ENCODE measurements at regions not wholly inside any gene's neighbourhood (a gene's known extent, or its start where the extent isn't known, plus 50 kb on each side); places are given as distances from the start of the nearest gene placed in this dataset.
A peak's percentile ranks its signal among the peaks of the same experiment; 100 is the strongest.

DNA sequence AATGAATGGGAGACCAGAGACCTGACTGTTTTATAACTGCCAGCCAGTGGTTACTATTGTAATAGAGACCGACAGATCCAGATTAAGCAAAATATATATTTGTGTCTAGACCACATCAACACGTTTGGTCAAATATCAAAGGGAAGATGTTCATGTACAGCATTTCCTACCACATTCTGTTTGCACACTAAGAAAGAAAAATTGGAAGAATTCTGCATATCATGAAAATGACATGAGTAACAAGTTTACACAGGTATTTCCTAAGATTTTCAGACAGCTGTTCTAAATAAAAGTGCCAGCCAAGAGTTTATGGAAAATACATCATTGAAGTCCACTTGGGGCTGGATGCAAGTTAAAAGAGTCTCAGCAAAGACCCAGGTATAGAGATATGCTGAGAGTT is 145.5 kb upstream of the ANO3 start:
- DNase-seq (ENCODE audit: low read depth), result no peak
- no peak overlapping the region for H3K4me3 ChIP-seq (ENCODE audit: low read depth, low read length)
- TF ChIP-seq, protein P1, sequence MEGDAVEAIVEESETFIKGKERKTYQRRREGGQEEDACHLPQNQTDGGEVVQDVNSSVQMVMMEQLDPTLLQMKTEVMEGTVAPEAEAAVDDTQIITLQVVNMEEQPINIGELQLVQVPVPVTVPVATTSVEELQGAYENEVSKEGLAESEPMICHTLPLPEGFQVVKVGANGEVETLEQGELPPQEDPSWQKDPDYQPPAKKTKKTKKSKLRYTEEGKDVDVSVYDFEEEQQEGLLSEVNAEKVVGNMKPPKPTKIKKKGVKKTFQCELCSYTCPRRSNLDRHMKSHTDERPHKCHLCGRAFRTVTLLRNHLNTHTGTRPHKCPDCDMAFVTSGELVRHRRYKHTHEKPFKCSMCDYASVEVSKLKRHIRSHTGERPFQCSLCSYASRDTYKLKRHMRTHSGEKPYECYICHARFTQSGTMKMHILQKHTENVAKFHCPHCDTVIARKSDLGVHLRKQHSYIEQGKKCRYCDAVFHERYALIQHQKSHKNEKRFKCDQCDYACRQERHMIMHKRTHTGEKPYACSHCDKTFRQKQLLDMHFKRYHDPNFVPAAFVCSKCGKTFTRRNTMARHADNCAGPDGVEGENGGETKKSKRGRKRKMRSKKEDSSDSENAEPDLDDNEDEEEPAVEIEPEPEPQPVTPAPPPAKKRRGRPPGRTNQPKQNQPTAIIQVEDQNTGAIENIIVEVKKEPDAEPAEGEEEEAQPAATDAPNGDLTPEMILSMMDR (conservative IDR thresholded peaks at IDR 0.05; ENCODE audit: low read depth, low read length), result no peak

DNA sequence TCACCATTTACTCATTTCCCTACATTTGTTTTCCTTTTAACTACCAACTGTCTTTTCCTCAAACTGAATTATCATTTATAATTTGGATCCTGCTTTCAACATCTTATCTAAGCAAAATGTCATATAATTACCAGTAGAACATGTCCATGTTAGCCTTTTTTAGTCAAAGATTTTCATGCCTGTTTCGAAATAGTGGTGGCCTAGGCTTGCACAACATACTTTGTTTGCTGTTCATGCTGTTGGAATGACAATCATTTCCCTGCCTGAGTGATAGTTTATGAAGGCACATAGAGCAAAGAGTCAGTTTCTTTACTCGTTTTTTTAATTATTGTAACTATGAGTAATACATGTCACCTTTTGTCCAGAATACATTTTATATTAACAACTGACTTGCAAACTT is 144.3 kb upstream of the ANO3 start:
- H3K4me3 ChIP-seq (ENCODE audit: low read depth, low read length), result no peak overlapping the region
- DNase-seq (ENCODE audit: low read depth), result peak; percentile 80
- TF ChIP-seq, protein P1 (conservative IDR thresholded peaks at IDR 0.05; ENCODE audit: low read depth, low read length), result no peak

DNA sequence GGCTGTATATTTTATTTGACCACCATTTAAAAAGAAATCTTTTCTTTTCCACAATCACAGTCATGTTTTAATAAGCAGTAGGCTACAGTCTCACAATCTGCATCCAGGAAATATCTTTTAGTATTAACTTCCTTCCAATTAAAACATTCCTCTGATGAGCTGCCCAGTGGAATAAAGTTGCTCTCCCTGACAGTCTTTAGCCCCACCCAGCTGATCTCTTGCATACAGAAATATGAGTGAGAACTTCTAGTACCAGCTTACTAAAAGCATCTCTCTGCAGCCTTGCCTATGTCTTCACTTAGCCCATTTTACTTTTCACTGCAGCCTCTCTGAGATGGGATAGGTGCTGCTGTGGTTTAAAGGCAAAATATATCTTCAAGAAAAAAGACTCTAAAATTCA is 143.4 kb upstream of the ANO3 start:
- TF ChIP-seq, protein P1 (conservative IDR thresholded peaks at IDR 0.05; ENCODE audit: low read depth, low read length), result no peak
- DNase-seq (ENCODE audit: low read depth), result no peak
- H3K4me3 ChIP-seq (ENCODE audit: low read depth, low read length), result no peak overlapping the region

GRCh38 chr11:26191193-26191592 is 140.7 kb upstream of the ANO3 start:
- no peak for DNase-seq (ENCODE audit: low read depth)
- no peak overlapping the region for H3K4me3 ChIP-seq (ENCODE audit: low read depth, low read length)
- TF ChIP-seq, protein P1 (conservative IDR thresholded peaks at IDR 0.05; ENCODE audit: low read depth, low read length), result no peak

GRCh38 chr11:26193694-26194365 is 138.1 kb upstream of the ANO3 start:
- H3K4me3 ChIP-seq (ENCODE audit: low read depth, low read length), result no peak overlapping the region
- DNase-seq (ENCODE audit: low read depth), result no peak
- TF ChIP-seq, protein P1 (conservative IDR thresholded peaks at IDR 0.05; ENCODE audit: low read depth, low read length), result no peak

DNA sequence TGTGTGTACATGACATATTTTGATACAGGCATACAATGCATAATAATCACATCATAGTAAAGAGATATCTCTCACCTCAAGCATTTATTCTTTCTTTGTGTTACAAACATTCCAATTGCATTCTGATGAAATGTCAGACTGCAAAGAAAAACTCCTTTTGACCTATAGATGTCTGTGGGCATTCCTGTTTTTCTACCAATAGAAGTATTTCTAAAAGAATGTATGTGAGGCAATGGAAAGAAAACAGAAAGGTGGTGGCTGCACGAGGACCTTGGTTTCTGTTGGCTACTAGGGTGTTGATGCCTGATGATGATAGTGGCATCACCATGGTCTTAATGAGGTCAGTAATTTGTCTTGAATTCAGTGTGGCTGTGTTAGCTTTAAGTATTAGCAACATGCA is 137.0 kb upstream of the ANO3 start:
- TF ChIP-seq, protein P1 (conservative IDR thresholded peaks at IDR 0.05; ENCODE audit: low read depth, low read length), result no peak
- no peak overlapping the region for H3K4me3 ChIP-seq (ENCODE audit: low read depth, low read length)
- DNase-seq (ENCODE audit: low read depth), result no peak

DNA sequence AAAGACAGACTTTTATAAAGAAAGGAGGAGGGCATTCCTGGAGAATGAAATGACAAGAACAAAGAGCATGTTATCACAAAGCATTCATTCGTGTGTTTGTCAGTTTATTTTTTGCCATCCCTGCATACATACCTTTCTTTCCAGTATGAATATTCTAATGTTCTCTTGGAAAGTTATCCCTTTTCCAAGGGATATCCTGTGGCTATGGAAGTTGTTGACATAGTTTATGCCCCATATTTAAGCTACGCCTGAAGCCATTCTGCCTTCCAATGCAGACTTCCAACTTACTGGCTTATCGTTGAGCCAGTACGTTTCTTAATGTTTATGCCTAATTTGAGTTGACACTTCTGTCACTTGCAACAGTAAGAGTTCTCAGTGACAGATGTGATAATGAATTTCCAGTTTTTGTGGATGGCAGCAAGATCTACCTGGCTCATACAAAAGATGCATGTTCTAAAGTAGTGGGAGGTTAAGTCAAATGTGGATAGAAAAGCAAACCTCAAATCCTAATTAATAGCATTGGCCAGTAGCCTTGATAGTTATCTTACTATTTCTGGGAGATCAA is 133.3 kb upstream of the ANO3 start:
- TF ChIP-seq, protein P1 (conservative IDR thresholded peaks at IDR 0.05; ENCODE audit: low read depth, low read length), result no peak
- no peak overlapping the region for H3K4me3 ChIP-seq (ENCODE audit: low read depth, low read length)
- no peak for DNase-seq (ENCODE audit: low read depth)

Data from epithelial cell of proximal tubule (primary cell).